ENCODE measurements at regions not wholly inside any gene's neighbourhood (a gene's known extent, or its start where the extent isn't known, plus 50 kb on each side); places are given as distances from the start of the nearest gene placed in this dataset.

GRCh38 chr1:199410462-199410861 lies 617.0 kb upstream of the NR5A2 start:
- no peaks in the 10 kb centered on the region for H3K9me3 ChIP-seq
- no peaks in the 10 kb centered on the region for H3K27me3 ChIP-seq
- DNase-seq, result no peak
- TF ChIP-seq CTCF (IDR thresholded peaks at IDR 0.05; ENCODE audit: low read depth, low read length), result no peak
- H3K4me3 ChIP-seq (ENCODE audit: low read depth, low read length), result no peak overlapping the region
- no peaks in the 10 kb centered on the region for H3K36me3 ChIP-seq
- no peaks in the 10 kb centered on the region; the same call in 1 of the 2 replicates for H3K4me1 ChIP-seq

GRCh38 chr1:199411506-199411905 lies 616.0 kb upstream of the NR5A2 start:
- Histone ChIP-seq H3K27me3 (no peaks in the 10 kb centered on the region), H3K36me3 (no peaks in the 10 kb centered on the region), H3K4me3 (ENCODE audit: low read depth, low read length) (no peak overlapping the region), H3K9me3 (no peaks in the 10 kb centered on the region), H3K4me1 (no peaks in the 10 kb centered on the region; the same call in 1 of the 2 replicates)
- TF ChIP-seq CTCF (IDR thresholded peaks at IDR 0.05; ENCODE audit: low read depth, low read length), result no peak
- no peak for DNase-seq

GRCh38 chr1:199422206-199422605 lies 605.3 kb upstream of the NR5A2 start:
- no peaks in the 10 kb centered on the region for H3K4me1 ChIP-seq
- no peaks in the 10 kb centered on the region for H3K36me3 ChIP-seq
- no peak overlapping the region for H3K4me3 ChIP-seq (ENCODE audit: low read depth, low read length)
- no peaks in the 10 kb centered on the region; the same call in 1 of the 2 replicates for H3K9me3 ChIP-seq
- peak; percentile 62 for TF ChIP-seq CTCF (IDR thresholded peaks at IDR 0.05; ENCODE audit: low read depth, low read length)
- no peaks in the 10 kb centered on the region for H3K27me3 ChIP-seq
- peak; percentile 19 for DNase-seq

GRCh38 chr1:199447906-199448305 lies 579.6 kb upstream of the NR5A2 start:
- Histone ChIP-seq H3K36me3 (no peaks in the 10 kb centered on the region), H3K4me3 (ENCODE audit: low read depth, low read length) (no peak overlapping the region), H3K27me3 (no peaks in the 10 kb centered on the region), H3K4me1 (no peaks in the 10 kb centered on the region), H3K9me3 (no peaks in the 10 kb centered on the region)
- no peak for TF ChIP-seq CTCF (IDR thresholded peaks at IDR 0.05; ENCODE audit: low read depth, low read length)
- peak; percentile 10 for DNase-seq

GRCh38 chr1:199448646-199449045 lies 578.9 kb upstream of the NR5A2 start:
- H3K9me3 ChIP-seq, result no peaks in the 10 kb centered on the region
- DNase-seq, result no peak
- no peaks in the 10 kb centered on the region for H3K27me3 ChIP-seq
- H3K36me3 ChIP-seq, result no peaks in the 10 kb centered on the region
- H3K4me3 ChIP-seq (ENCODE audit: low read depth, low read length), result no peak overlapping the region
- no peak for TF ChIP-seq CTCF (IDR thresholded peaks at IDR 0.05; ENCODE audit: low read depth, low read length)
- H3K4me1 ChIP-seq, result no peaks in the 10 kb centered on the region

GRCh38 chr1:199449221-199449620 lies 578.3 kb upstream of the NR5A2 start:
- H3K4me3 ChIP-seq (ENCODE audit: low read depth, low read length), result no peak overlapping the region
- no peak for TF ChIP-seq CTCF (IDR thresholded peaks at IDR 0.05; ENCODE audit: low read depth, low read length)
- no peaks in the 10 kb centered on the region for H3K9me3 ChIP-seq
- H3K27me3 ChIP-seq, result no peaks in the 10 kb centered on the region
- no peak for DNase-seq
- H3K4me1 ChIP-seq, result no peaks in the 10 kb centered on the region
- H3K36me3 ChIP-seq, result no peaks in the 10 kb centered on the region

All from BE2C (cell line).